GM12878 (cell line): ENCODE measurements at regions not wholly inside any gene's neighbourhood (a gene's known extent, or its start where the extent isn't known, plus 50 kb on each side); places are given as distances from the start of the nearest gene placed in this dataset.
"Not testable (repeated sequence)": the region's sequence is repeated elsewhere in the genome, so short reads cannot be mapped to it uniquely, and the experiment has no call there.

Experiments
- ATAC-seq: fragments of 200-7000 bp; cut with Tn5 transposase; 3 replicates; pipeline ENCODE4 v1.9.1; 2020; ENCODE audit warnings: mild to moderate bottlenecking, moderate library complexity
- BruUV-seq: library from RNA; stranded (reverse); fragments of 400-500 nt; replicated peaks from 2 replicates; lab custom pipeline; 2021; lab: Mats Ljungman, UMichigan
- CTCF ChIA-PET: fragments of 300-600 bp; sonication (Branson Sonifier 250); formaldehyde crosslinking; extraction: SDS; loops from one replicate; lab custom pipeline; 2021; ENCODE audit warnings: inconsistent platforms; lab: Yijun Ruan, JAX
- POLR2A ChIA-PET: fragments of 350-600 bp; formaldehyde crosslinking; extraction: SDS; loops from one replicate; lab custom pipeline; 2021; ENCODE audit warnings: inconsistent platforms; lab: Charles Lee
- RAD21 ChIA-PET: fragments of 300-600 bp; sonication (Branson Sonifier 250); formaldehyde crosslinking; loops from one replicate; lab custom pipeline; 2023; ENCODE audit warnings: antibody characterized with exemption; ENCODE audit not compliant: unreplicated experiment; lab: Charles Lee
- SMC1A ChIA-PET: fragments of 300-600 bp; sonication (Branson Sonifier 250); formaldehyde crosslinking; loops from one replicate; lab custom pipeline; 2023; ENCODE audit not compliant: unreplicated experiment, uncharacterized antibody; lab: Charles Lee
- DNase-seq: peaks from one replicate; pipeline ENCODE4 v3.0.0-alpha.2; 2011; ENCODE audit warnings: low read depth, low spot score
- FAIRE-seq: peaks from 3 replicates; lab custom pipeline; 2011; peaks lifted over from hg19 to GRCh38; lab: Jason Lieb, UNC
- H2AFZ ChIP-seq: 2 replicates; pipeline ENCODE4 v1.6.0; 2011; ENCODE audit warnings: low read depth, low read length, control low read depth; ENCODE audit not compliant: control insufficient read depth
- H3K27ac ChIP-seq: 2 replicates; pipeline ENCODE4 v1.5.1; 2011; ENCODE audit warnings: control low read depth; ENCODE audit not compliant: control insufficient read depth, insufficient read depth
- H3K27me3 ChIP-seq, 2 experiments: replicated peaks in 1 of 2; 2 replicates each; pipeline versions ENCODE4 v1.6.0 to v1.6.1; 2011; ENCODE audit warnings: low read length in 1 of 2; ENCODE audit not compliant: control insufficient read depth in 2 of 2, insufficient read depth in 2 of 2
- H3K36me3 ChIP-seq, 2 experiments: 2 replicates each; pipeline ENCODE4 v1.5.1; 2011; ENCODE audit warnings: low read length in 1 of 2; ENCODE audit not compliant: control insufficient read depth in 2 of 2, insufficient read depth in 2 of 2
- H3K4me1 ChIP-seq: 2 replicates; pipeline ENCODE4 v1.6.1; 2011; ENCODE audit warnings: mild to moderate bottlenecking, low read length, moderate library complexity, mixed read lengths; ENCODE audit not compliant: control insufficient read depth, insufficient read depth
- H3K4me2 ChIP-seq: 2 replicates; pipeline ENCODE4 v1.6.0; 2011; ENCODE audit warnings: control low read depth; ENCODE audit not compliant: control insufficient read depth, insufficient read depth
- H3K4me3 ChIP-seq: fragments of 200-600 bp; sonication (generic); 2 replicates; pipeline ENCODE4 v1.5.1; 2016
- H3K79me2 ChIP-seq: 2 replicates; pipeline ENCODE4 v1.6.0; 2011; ENCODE audit warnings: low read length; ENCODE audit not compliant: control insufficient read depth, insufficient read depth
- H3K9ac ChIP-seq: 2 replicates; pipeline ENCODE4 v1.8.0; 2011; ENCODE audit warnings: low read length, control low read depth, mixed read lengths; ENCODE audit not compliant: control insufficient read depth, insufficient read depth
- H3K9me3 ChIP-seq: replicated peaks from 3 replicates; pipeline ENCODE4 v1.5.1; 2011; ENCODE audit warnings: mild to moderate bottlenecking, low read length; ENCODE audit not compliant: control insufficient read depth, insufficient read depth
- H4K20me1 ChIP-seq: 2 replicates; pipeline ENCODE4 v1.6.0; 2011; ENCODE audit not compliant: control insufficient read depth, insufficient read depth
- WGBS: methylation state at CpG from one replicate; pipeline ENCODE4 v1.1.6; 2016; ENCODE audit warnings: low lambda C conversion rate; ENCODE audit not compliant: insufficient replicate concordance, insufficient coverage; ENCODE audit errors: missing lambda C conversion rate; 5-methylcytosine and 5-hydroxymethylcytosine counted together
- in situ Hi-C: fragments of 300-500 bp; cut with MboI; formaldehyde crosslinking; loops from 9 replicates; pipeline ENCODE4 v1.14.3; 2018; ENCODE audit warnings: mixed read lengths
- intact Hi-C: fragments of 100-400 bp; cut with micrococcal nuclease; formaldehyde crosslinking; loops from one replicate; pipeline ENCODE4 v1.14.2; 2022; ENCODE audit not compliant: unreplicated experiment

DNA sequence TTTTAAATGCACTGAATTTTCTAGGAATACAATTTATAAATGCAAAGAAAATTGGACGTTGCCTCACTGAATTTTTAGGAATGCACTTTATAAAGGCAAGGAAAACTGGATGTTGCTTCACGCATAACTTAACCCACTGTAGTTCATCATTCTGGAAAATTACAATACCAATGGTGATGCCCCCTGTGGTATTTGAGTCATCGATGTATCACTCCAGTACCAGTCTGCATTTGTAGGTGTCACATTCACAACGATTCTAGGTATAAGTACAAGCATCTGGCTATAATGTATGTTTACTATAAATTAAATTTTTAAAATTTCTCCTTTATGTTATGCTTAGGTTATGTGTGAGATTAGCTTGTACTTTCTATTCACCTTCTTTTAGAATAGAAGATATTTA, 320.5 kb downstream of the GOLGA6L6 start:
- H3K4me2 ChIP-seq, CTCF ChIA-PET, DNase-seq, H3K36me3 ChIP-seq, RAD21 ChIA-PET, BruUV-seq, H3K4me3 ChIP-seq, H2AFZ ChIP-seq, ATAC-seq, FAIRE-seq, H3K27me3 ChIP-seq, H3K9ac ChIP-seq, H3K9me3 ChIP-seq, SMC1A ChIA-PET, in situ Hi-C loops, H4K20me1 ChIP-seq, intact Hi-C loops, H3K4me1 ChIP-seq, H3K79me2 ChIP-seq, H3K27ac ChIP-seq, POLR2A ChIA-PET: not testable (repeated sequence)
- WGBS = 31% methylated on average over 4 of the region's 4 CpGs

GRCh38 chr15:20219171-20219570, 322.4 kb downstream of the GOLGA6L6 start:
- CTCF ChIA-PET, H3K9ac ChIP-seq, SMC1A ChIA-PET, BruUV-seq, H3K4me3 ChIP-seq, H3K4me1 ChIP-seq, H3K9me3 ChIP-seq, H3K36me3 ChIP-seq, ATAC-seq, H3K79me2 ChIP-seq, intact Hi-C loops, H3K4me2 ChIP-seq, FAIRE-seq, POLR2A ChIA-PET, in situ Hi-C loops, H4K20me1 ChIP-seq, H3K27me3 ChIP-seq, H3K27ac ChIP-seq, DNase-seq, H2AFZ ChIP-seq, RAD21 ChIA-PET: not testable (repeated sequence)
- 17% methylated on average over 4 of the region's 4 CpGs for WGBS

GRCh38 chr15:20215700-20216099, 325.9 kb downstream of the GOLGA6L6 start:
- H3K9me3 ChIP-seq, ATAC-seq, CTCF ChIA-PET, H3K79me2 ChIP-seq, intact Hi-C loops, H3K36me3 ChIP-seq, H3K4me2 ChIP-seq, BruUV-seq, FAIRE-seq, H3K4me1 ChIP-seq, H2AFZ ChIP-seq, RAD21 ChIA-PET, in situ Hi-C loops, SMC1A ChIA-PET, H4K20me1 ChIP-seq, POLR2A ChIA-PET, DNase-seq, H3K27ac ChIP-seq, H3K9ac ChIP-seq, H3K4me3 ChIP-seq, H3K27me3 ChIP-seq: not testable (repeated sequence)
- WGBS = 4% methylated on average over 4 of the region's 4 CpGs

DNA sequence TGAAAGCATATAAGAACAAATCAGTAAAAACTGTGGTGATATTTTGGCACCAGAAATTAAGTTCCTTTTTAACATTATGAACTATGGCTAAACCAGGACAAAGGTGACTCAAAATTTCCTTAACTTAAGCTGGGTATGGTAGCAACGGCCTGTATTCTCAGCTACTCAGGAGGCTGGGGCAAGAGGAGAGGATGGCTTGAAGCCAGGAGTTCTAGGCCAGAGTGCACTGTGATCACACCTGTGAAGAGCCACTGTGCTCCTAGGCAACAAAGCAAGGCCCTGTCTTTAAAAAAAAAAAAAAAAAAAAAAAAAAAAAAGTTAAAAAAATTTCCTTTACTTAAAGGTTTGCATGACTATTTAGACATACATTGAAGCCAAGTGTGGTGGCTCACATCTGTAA, 327.5 kb downstream of the GOLGA6L6 start:
- POLR2A ChIA-PET, in situ Hi-C loops: not testable (repeated sequence)
- WGBS = 0% methylated on average over 1 of the region's 1 CpG

More for the DNA sequence above, 327.5 kb downstream of the GOLGA6L6 start:
- H2AFZ ChIP-seq, RAD21 ChIA-PET, H3K9ac ChIP-seq, ATAC-seq, BruUV-seq, H3K4me1 ChIP-seq, H3K79me2 ChIP-seq, H4K20me1 ChIP-seq, H3K36me3 ChIP-seq, H3K4me2 ChIP-seq, CTCF ChIA-PET, intact Hi-C loops, FAIRE-seq, SMC1A ChIA-PET, H3K27ac ChIP-seq, DNase-seq, H3K4me3 ChIP-seq, H3K9me3 ChIP-seq, H3K27me3 ChIP-seq: not testable (repeated sequence)
